ENCODE measurements at regions not wholly inside any gene's neighbourhood (a gene's known extent, or its start where the extent isn't known, plus 50 kb on each side); places are given as distances from the start of the nearest gene placed in this dataset.
"Not testable (repeated sequence)": the region's sequence is repeated elsewhere in the genome, so short reads cannot be mapped to it uniquely, and the experiment has no call there.

GRCh38 chr1:177891809-177892208 lies 78.0 kb downstream of the SEC16B start:
- FAIRE-seq = no peak

- FAIRE-seq = no peak
Observed at GRCh38 chr1:177890479-177890878, 79.4 kb downstream of the SEC16B start.

- FAIRE-seq = no peak
Observed at GRCh38 chr1:177884479-177885021, 85.3 kb downstream of the SEC16B start.

GRCh38 chr1:177883581-177883980 lies 86.3 kb downstream of the SEC16B start:
- no peak for FAIRE-seq

- FAIRE-seq = no peak
Observed at GRCh38 chr1:177880339-177880891, 89.4 kb downstream of the SEC16B start.

GRCh38 chr1:177877086-177877485 lies 92.8 kb downstream of the SEC16B start:
- FAIRE-seq = no peak

- FAIRE-seq = no peak
Observed at GRCh38 chr1:177873238-177873637, 96.6 kb downstream of the SEC16B start.

GRCh38 chr1:177872308-177872900 lies 97.5 kb downstream of the SEC16B start:
- no peak for FAIRE-seq

- no peak for FAIRE-seq
Observed at GRCh38 chr1:177871613-177872307, 98.1 kb downstream of the SEC16B start.

GRCh38 chr1:177869586-177869985 lies 100.3 kb downstream of the SEC16B start:
- no peak for FAIRE-seq

- not testable (repeated sequence) for FAIRE-seq
Observed at GRCh38 chr1:177869011-177869410, 100.8 kb downstream of the SEC16B start.

- FAIRE-seq = no peak
Observed at GRCh38 chr1:177865807-177866206, 104.1 kb downstream of the SEC16B start.

GRCh38 chr1:177864538-177865305 lies 105.1 kb downstream of the SEC16B start:
- FAIRE-seq = no peak

GRCh38 chr1:177863796-177864195 lies 106.1 kb downstream of the SEC16B start:
- no peak for FAIRE-seq

- FAIRE-seq = no peak
Observed at GRCh38 chr1:177862916-177863315, 106.9 kb downstream of the SEC16B start.

GRCh38 chr1:177859572-177859971 lies 110.3 kb downstream of the SEC16B start:
- no peak for FAIRE-seq

- FAIRE-seq = no peak
Observed at GRCh38 chr1:177858332-177858821, 111.5 kb downstream of the SEC16B start.

GRCh38 chr1:177857285-177857684 lies 112.6 kb downstream of the SEC16B start:
- no peak for FAIRE-seq

GRCh38 chr1:177854951-177855350 lies 114.9 kb downstream of the SEC16B start:
- no peak for FAIRE-seq

GRCh38 chr1:177849579-177850290 lies 120.1 kb downstream of the SEC16B start:
- no peak for FAIRE-seq

GRCh38 chr1:177849130-177849529 lies 120.7 kb downstream of the SEC16B start:
- FAIRE-seq = no peak

- FAIRE-seq = no peak
Observed at GRCh38 chr1:177848577-177848976, 121.3 kb downstream of the SEC16B start.

GRCh38 chr1:177847843-177848242 lies 122.0 kb downstream of the SEC16B start:
- no peak for FAIRE-seq

Measured in A204.1 (cell line).